GM19455 (cell line): ENCODE measurements at regions not wholly inside any gene's neighbourhood (a gene's known extent, or its start where the extent isn't known, plus 50 kb on each side); places are given as distances from the start of the nearest gene placed in this dataset.

Source experiments
- ATAC-seq: cut with Tn5 transposase; IDR thresholded peaks from one replicate; pipeline ENCODE4 v1.9.1; 2021; ENCODE audit not compliant: unreplicated experiment

GRCh38 chr1:105684714-105685113, 1371.8 kb upstream of the PRMT6 start:
- no peak for ATAC-seq

- no peak for ATAC-seq
Measured at GRCh38 chr1:105686026-105686425, 1370.4 kb upstream of the PRMT6 start.

- no peak for ATAC-seq
Measured at GRCh38 chr1:105686874-105687690, 1369.4 kb upstream of the PRMT6 start.

DNA sequence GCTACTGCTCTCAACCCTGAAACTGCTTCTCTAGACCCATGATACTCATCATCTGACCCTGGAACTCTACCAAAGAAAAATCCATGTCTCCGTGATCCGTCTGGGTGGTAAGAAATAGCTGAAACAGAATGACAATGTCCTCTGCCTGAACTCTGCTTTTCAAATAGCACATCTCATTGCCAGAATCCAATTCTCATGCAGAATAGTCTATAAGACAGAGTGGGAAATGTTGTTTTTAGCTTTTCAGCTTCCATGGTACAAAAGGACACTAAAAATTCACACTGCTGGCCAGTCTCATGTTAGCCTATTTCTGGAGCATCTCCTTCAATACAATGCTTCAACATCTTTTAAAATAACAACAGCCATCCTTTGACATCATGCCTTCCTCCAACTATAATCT, 1355.8 kb upstream of the PRMT6 start:
- no peak for ATAC-seq

- no peak for ATAC-seq
Measured at GRCh38 chr1:105724286-105724685, 1332.2 kb upstream of the PRMT6 start.

GRCh38 chr1:105730701-105731100, 1325.8 kb upstream of the PRMT6 start:
- ATAC-seq, result no peak

DNA sequence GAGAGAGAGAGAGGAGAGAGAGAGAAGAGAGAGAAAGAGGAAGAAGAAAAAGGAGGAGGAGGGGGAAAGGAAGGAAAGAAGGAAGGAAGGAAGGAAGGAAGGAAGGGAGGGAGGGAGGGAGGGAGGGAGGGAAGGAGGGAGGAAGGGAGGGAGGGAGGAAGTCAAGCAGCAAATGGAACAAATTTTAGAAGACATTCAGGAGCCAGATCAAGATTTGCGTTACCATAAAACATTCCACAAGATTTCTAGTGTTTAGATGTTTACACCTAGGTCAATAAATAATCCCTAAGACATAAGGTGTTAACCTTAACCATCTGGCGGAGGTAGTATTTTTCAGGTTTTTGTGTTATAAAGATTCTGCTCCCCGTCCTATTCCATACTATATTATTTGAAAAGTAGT, 1320.1 kb upstream of the PRMT6 start:
- no peak for ATAC-seq

- ATAC-seq, result no peak
Measured at GRCh38 chr1:105779727-105780126, 1276.7 kb upstream of the PRMT6 start.

DNA sequence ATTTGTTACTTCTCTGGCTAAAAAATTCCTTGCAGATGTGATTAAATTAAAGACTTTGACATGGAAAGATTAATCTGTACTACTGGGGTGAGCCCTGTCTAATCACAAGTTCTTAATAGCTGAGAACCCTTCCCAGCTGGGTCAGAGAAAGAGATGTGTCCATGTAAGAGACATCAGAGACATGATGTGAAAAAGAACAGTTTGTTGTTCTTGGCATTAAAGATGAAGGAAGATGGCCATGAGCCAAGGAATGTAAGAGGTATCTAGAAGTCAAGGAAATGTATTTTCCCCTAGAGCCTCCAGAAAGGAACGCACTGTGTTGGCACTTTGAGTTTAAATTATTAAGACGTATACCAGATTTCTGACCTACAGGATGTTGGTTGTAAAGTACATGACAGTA, 1271.5 kb upstream of the PRMT6 start:
- ATAC-seq, result no peak

DNA sequence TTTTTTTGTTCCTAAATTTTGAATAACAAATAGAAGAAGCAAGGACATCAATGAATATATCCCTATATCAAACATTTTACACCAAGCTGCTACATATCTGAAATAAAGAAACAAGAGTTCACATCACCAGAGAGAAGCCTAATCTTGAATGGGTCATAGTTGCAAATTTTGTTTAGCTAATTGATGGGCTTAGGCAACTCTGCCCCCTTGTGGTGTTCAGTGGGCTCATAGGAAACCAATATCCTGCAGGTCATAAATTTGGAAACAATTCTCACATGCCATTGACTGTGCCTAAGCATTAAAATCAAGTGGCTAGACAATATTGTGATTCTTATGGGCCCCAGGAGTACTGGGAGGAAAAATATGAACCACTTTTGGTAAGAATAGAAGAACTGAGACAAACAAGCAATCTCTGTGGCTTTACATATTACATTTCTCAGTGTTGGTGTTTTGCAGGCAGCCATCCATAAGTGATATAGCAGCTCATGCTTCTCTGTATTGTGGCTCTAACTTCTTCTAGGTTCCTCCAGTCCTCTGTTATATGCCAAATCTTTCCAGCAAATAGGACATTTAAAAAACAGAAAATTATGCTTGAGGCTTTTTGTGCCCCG, 1262.8 kb upstream of the PRMT6 start:
- peak; percentile 66 for ATAC-seq

GRCh38 chr1:105795741-105796140, 1260.7 kb upstream of the PRMT6 start:
- ATAC-seq, result no peak

DNA sequence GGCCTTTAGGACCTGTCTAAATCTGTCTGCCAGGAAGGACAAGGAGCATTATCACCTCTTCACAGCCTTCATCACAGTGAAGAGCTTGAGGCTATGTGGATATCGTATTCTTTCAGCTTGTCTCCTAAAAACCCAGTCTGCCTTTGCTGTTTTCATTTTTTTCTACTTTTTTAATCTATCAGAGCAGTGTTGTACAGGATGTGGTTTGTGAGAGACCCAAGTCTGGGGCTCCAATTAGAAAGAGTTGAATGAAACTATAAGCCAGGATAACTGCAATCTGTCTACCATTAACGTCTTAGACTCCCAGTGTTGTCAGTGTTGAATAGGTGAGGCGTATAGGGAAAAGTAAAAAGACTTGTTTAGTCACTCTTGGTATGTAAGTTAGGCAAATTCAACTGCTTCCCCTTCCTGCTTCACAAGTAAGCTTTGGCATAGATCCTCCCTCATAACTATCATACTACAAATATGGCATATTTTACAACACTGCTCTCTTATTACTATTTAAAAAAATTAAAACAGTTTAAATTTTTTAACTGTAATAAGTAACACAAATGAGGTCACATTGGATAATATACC, 1225.8 kb upstream of the PRMT6 start:
- ATAC-seq, result no peak

- no peak for ATAC-seq
Measured at GRCh38 chr1:105838071-105838470, 1218.4 kb upstream of the PRMT6 start.

DNA sequence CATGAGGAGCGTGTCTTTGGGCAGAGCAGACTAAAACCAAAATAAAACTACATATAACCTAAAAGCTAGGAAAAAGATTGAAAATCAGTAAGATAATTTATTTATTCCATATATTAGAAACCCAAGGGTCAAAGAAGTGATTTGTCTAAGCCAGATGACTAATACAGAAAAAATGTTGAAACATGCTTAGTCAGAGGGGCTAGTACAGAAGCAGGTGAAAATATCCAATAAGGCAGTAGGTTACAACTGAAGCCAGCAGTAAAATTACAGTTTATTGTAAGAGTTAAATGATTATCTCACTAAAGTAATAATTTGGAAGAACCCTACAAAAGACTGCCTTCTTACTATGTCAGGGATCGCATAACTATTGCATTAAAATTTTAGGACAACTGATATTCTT, 1190.9 kb upstream of the PRMT6 start:
- ATAC-seq, result no peak

DNA sequence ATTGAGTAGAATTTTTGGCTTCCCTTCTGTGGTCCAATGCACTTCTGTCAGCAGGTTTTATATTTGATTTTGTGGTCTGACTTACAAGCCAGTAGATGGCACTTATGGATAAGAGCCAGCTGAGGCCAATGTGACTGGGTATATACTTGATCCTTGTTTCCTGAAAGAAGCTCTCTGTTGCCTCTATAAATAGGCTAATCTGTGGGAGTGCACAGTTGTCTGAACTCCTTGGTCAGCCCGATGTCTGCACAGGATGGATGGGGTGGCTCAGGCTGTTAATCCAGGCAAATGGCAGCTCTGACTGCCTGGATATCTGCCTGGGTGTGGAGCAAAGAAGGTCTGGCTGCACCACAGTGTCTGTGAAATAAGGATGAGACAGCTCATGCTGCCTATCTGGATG, 1183.7 kb upstream of the PRMT6 start:
- no peak for ATAC-seq

DNA sequence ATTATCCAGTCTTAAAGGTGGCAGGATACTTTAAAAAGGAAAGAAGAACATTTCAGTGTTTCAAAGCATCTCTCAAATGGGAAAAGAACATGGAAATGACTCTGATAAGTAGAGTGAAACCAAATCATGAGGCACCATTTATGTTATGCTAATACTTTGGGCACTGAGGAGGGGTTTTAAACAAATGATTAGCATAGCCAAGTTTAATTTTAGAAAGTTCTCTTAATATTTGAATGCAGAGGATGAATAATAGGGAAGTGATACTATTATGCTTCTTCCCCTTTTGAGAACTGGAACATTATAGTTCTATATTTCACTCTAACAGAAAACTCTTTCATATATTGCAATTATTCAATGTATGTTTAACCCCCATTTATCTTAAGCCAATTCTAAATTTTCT, 1181.9 kb upstream of the PRMT6 start:
- ATAC-seq, result no peak

DNA sequence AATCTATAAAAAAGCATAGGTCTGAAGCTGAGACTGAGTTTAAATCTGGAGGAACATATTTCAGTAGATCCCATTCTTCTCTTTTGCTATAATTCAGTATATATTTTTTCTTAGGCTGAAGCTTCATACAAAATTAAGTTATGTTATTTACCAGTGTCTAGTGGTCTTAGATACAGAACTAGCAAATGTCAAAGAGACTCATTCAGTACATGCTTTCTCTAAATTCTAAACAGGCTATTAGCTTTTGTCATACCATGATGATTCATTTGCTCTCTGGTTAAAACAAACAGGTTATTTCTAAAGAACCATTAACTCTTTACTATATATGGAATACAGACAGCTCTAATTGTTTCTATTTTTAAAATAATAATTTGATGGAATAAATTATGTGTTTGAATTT, 1170.2 kb upstream of the PRMT6 start:
- no peak for ATAC-seq

- ATAC-seq, result no peak
Measured at GRCh38 chr1:105891308-105891707, 1165.2 kb upstream of the PRMT6 start.

- no peak for ATAC-seq
Measured at GRCh38 chr1:105894006-105894405, 1162.5 kb upstream of the PRMT6 start.

DNA sequence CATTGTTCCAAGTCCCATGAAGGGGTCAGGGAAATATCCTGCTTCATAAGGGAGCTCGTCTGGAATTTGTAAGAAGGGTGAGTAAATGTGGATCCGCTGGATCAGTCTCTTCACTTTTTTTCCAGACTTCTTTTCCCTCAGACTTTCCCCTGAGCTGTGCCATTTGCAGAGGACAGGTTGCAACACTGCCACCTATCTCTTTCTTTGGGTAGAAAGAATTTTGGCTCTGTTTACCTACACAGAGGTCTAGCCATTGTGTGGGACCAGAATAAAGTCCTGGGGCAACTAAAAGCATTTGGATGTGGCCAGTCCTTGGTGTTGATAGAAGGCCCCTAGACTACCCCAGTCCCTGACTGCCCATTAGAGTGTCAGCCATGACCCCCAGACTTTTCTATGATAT, 1146.7 kb upstream of the PRMT6 start:
- no peak for ATAC-seq

DNA sequence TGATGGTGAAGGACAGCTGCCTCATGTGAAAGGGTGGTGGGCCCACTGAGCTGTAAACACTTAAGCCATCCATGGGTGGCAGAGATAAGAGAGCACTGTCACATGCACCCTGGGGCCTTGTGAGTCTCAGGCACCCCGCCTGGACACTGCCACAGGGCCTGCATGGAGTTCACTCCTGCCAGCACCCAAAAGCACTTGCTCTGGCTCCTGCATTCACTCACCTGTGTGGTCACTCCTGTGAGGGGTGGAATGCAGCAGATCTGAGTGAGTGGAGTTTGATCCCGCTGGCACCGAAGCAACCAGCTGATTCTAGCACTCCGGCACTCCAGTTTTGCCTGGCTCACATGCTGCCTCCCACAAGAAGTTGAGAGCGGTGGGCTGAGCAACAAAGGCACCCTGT, 1142.1 kb upstream of the PRMT6 start:
- no peak for ATAC-seq

GRCh38 chr1:105934806-105935205, 1121.7 kb upstream of the PRMT6 start:
- ATAC-seq, result no peak
